Spinal cord (tissue), 9 donors: ENCODE measurements at regions not wholly inside any gene's neighbourhood (a gene's known extent, or its start where the extent isn't known, plus 50 kb on each side); places are given as distances from the start of the nearest gene placed in this dataset.

Experiments used
- DNase-seq, 6 donors: peaks; one replicate each; pipeline versions ENCODE4 v3.0.0 to v3.0.0-alpha.2; 2013 to 2015; ENCODE audit warnings: low spot score in 6 of 6, low read depth in 4 of 6
- H3K27ac ChIP-seq: one replicate; pipeline ENCODE4 v1.5.1; 2013; ENCODE audit warnings: low read depth, low read length, control low read depth
- H3K27me3 ChIP-seq: one replicate; pipeline ENCODE4 v1.6.1; 2013; ENCODE audit warnings: low read length; ENCODE audit not compliant: control insufficient read depth, insufficient read depth
- H3K36me3 ChIP-seq: one replicate; pipeline ENCODE4 v1.6.1; 2013; ENCODE audit warnings: low read length; ENCODE audit not compliant: control insufficient read depth, insufficient read depth
- H3K4me1 ChIP-seq: one replicate; pipeline ENCODE4 v1.6.1; 2013; ENCODE audit warnings: low read length; ENCODE audit not compliant: control insufficient read depth, insufficient read depth
- H3K4me3 ChIP-seq: one replicate; pipeline ENCODE4 v1.5.1; 2013; ENCODE audit warnings: low read depth, low read length, control low read depth
- H3K9me3 ChIP-seq: one replicate; pipeline ENCODE4 v1.6.1; 2013; ENCODE audit warnings: low read length; ENCODE audit not compliant: control insufficient read depth, insufficient read depth
- WGBS: methylation state at CpG from one replicate; pipeline ENCODE4 v1.1.5; 2013; ENCODE audit warnings: missing lambda C conversion rate; ENCODE audit not compliant: insufficient coverage; 5-methylcytosine and 5-hydroxymethylcytosine counted together
- donor health status: healthy.

- Histone ChIP-seq H3K27me3 (no peaks in the 10 kb centered on the region), H3K36me3 (no peaks in the 10 kb centered on the region), H3K4me3 (no peak overlapping the region), H3K9me3 (no peaks in the 10 kb centered on the region), H3K27ac (no peak overlapping the region), H3K4me1 (no peaks in the 10 kb centered on the region)
- 46% methylated on average over 2 of the region's 4 CpGs for WGBS
- DNase-seq = peak in 1 of 6 donors; percentile 52
Measured at GRCh38 chr7:19932549-19933249, 159.3 kb upstream of the TMEM196 start.

GRCh38 chr7:19930851-19931250 is 157.4 kb upstream of the TMEM196 start:
- WGBS = 60% methylated on average over 1 of the region's 2 CpGs
- no peak for DNase-seq
- Histone ChIP-seq H3K36me3 (no peaks in the 10 kb centered on the region), H3K4me3 (no peak overlapping the region), H3K9me3 (no peaks in the 10 kb centered on the region), H3K4me1 (no peaks in the 10 kb centered on the region), H3K27me3 (no peaks in the 10 kb centered on the region), H3K27ac (no peak overlapping the region)

- WGBS = no CpG with 5 or more reads among the region's 1 CpG
- Histone ChIP-seq H3K9me3 (no peaks in the 10 kb centered on the region), H3K36me3 (no peaks in the 10 kb centered on the region), H3K4me1 (no peaks in the 10 kb centered on the region), H3K4me3 (no peak overlapping the region), H3K27ac (no peak overlapping the region), H3K27me3 (no peaks in the 10 kb centered on the region)
- DNase-seq = no peak
Measured at GRCh38 chr7:19930051-19930450, 156.6 kb upstream of the TMEM196 start.

- H3K4me1 ChIP-seq = no peaks in the 10 kb centered on the region
- DNase-seq = no peak
- H3K27me3 ChIP-seq = no peaks in the 10 kb centered on the region
- H3K4me3 ChIP-seq = no peak overlapping the region
- no peaks in the 10 kb centered on the region for H3K9me3 ChIP-seq
- H3K27ac ChIP-seq = no peak overlapping the region
- H3K36me3 ChIP-seq = no peaks in the 10 kb centered on the region
Measured at GRCh38 chr7:19928247-19928646, 154.8 kb upstream of the TMEM196 start.

- 87% methylated on average over 3 of the region's 7 CpGs for WGBS
- no peak for DNase-seq
- Histone ChIP-seq H3K9me3 (no peaks in the 10 kb centered on the region), H3K4me3 (no peak overlapping the region), H3K36me3 (no peaks in the 10 kb centered on the region), H3K4me1 (no peaks in the 10 kb centered on the region), H3K27ac (no peak overlapping the region), H3K27me3 (no peaks in the 10 kb centered on the region)
Measured at GRCh38 chr7:19920705-19921104, 147.3 kb upstream of the TMEM196 start.

- H3K4me3 ChIP-seq = no peak overlapping the region
- no peak overlapping the region for H3K27ac ChIP-seq
- DNase-seq = peak in 2 of 6 donors; percentile 24 to 48
- 80% methylated on average over 3 of the region's 6 CpGs for WGBS
- H3K9me3 ChIP-seq = no peaks in the 10 kb centered on the region
- H3K27me3 ChIP-seq = no peaks in the 10 kb centered on the region
- H3K4me1 ChIP-seq = no peaks in the 10 kb centered on the region
- no peaks in the 10 kb centered on the region for H3K36me3 ChIP-seq
Measured at GRCh38 chr7:19920166-19920565, 146.7 kb upstream of the TMEM196 start.

- no peaks in the 10 kb centered on the region for H3K4me1 ChIP-seq
- DNase-seq = peak in 2 of 6 donors; percentile 52 to 92
- no CpG with 5 or more reads among the region's 6 CpGs for WGBS
- H3K9me3 ChIP-seq = no peaks in the 10 kb centered on the region
- H3K36me3 ChIP-seq = no peaks in the 10 kb centered on the region
- H3K4me3 ChIP-seq = no peak overlapping the region
- H3K27me3 ChIP-seq = no peaks in the 10 kb centered on the region
- no peak overlapping the region for H3K27ac ChIP-seq
Measured at GRCh38 chr7:19919261-19920095, 146.1 kb upstream of the TMEM196 start.

DNA sequence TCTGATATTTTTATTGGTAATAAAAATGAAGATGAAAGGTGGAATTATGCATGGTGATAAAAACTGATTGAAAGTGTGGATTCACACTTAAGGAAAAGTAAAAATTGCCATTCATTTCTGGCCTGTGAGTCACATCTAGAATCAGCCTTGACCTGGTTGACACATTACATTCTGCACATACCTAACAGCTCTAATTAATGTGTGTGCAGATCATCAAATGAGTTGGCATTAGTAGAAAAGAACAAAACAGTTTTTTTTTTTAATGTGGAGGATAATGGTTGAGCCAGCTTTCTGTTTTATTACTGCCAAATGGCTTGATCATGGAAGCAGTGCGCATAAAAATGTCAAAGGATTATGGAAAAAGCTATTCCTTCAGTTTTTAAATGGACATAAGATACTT is 142.6 kb upstream of the TMEM196 start:
- Histone ChIP-seq H3K4me1 (no peaks in the 10 kb centered on the region), H3K9me3 (no peaks in the 10 kb centered on the region), H3K27me3 (no peaks in the 10 kb centered on the region), H3K36me3 (no peaks in the 10 kb centered on the region), H3K27ac (no peak overlapping the region), H3K4me3 (no peak overlapping the region)
- no CpG with 5 or more reads among the region's 1 CpG for WGBS
- DNase-seq = no peak

- Histone ChIP-seq H3K27ac (no peak overlapping the region), H3K27me3 (no peaks in the 10 kb centered on the region), H3K4me1 (no peaks in the 10 kb centered on the region), H3K9me3 (no peaks in the 10 kb centered on the region), H3K36me3 (no peaks in the 10 kb centered on the region), H3K4me3 (no peak overlapping the region)
- DNase-seq = no peak
Measured at GRCh38 chr7:19915596-19915995, 142.2 kb upstream of the TMEM196 start.

DNA sequence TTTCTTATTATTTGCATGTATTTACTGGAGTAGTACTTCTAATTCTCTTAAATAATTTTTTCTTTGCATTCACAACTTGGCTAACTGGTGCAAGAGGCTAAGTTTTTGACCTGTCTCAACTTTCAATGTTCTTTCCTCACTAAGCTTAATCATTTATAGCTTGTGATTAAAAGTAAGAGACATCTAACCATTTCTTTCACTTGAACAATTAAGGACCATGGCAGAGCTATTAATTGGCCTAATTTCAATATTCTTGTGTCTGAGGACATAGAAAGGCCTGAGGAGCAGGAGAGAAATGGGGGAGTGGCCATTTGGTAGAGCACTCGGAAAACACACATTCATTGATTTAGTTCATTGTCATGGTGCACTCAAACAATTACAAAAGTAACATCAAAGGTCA is 141.4 kb upstream of the TMEM196 start:
- H3K36me3 ChIP-seq = no peaks in the 10 kb centered on the region
- no peaks in the 10 kb centered on the region for H3K9me3 ChIP-seq
- no peak overlapping the region for H3K27ac ChIP-seq
- H3K4me1 ChIP-seq = no peaks in the 10 kb centered on the region
- H3K27me3 ChIP-seq = no peaks in the 10 kb centered on the region
- WGBS = no CpG with 5 or more reads among the region's 1 CpG
- H3K4me3 ChIP-seq = no peak overlapping the region
- no peak for DNase-seq
